ENCODE measurements at regions not wholly inside any gene's neighbourhood (a gene's known extent, or its start where the extent isn't known, plus 50 kb on each side); places are given as distances from the start of the nearest gene placed in this dataset.

- no peak for DNase-seq (ENCODE audit: low read depth)
- H3K36me3 ChIP-seq (ENCODE audit: control insufficient read depth, insufficient read depth, low read length): no peaks in the 10 kb centered on the region
- TF ChIP-seq CTCF (IDR thresholded peaks at IDR 0.05; ENCODE audit: insufficient read depth, low read length, severe bottlenecking): no peak
Measured at GRCh38 chr7:156082048-156083040, 270.1 kb upstream of the SHH start.

GRCh38 chr7:156080596-156080995 lies 268.3 kb upstream of the SHH start:
- TF ChIP-seq CTCF (IDR thresholded peaks at IDR 0.05; ENCODE audit: insufficient read depth, low read length, severe bottlenecking): no peak
- Histone ChIP-seq H3K27me3 (ENCODE audit: control insufficient read depth, insufficient read depth, low read length) (no peaks in the 10 kb centered on the region), H3K4me3 (ENCODE audit: low read depth, low read length) (no peak overlapping the region), H3K36me3 (ENCODE audit: control insufficient read depth, insufficient read depth, low read length) (no peaks in the 10 kb centered on the region)
- no peak for DNase-seq (ENCODE audit: low read depth)
- no peak for FAIRE-seq

More at GRCh38 chr7:156082048-156083040, 270.1 kb upstream of the SHH start:
- no peaks in the 10 kb centered on the region for H3K27me3 ChIP-seq (ENCODE audit: control insufficient read depth, insufficient read depth, low read length)
- H3K4me3 ChIP-seq (ENCODE audit: low read depth, low read length): no peak overlapping the region
- no peak for FAIRE-seq

- Histone ChIP-seq H3K36me3 (ENCODE audit: control insufficient read depth, insufficient read depth, low read length) (no peaks in the 10 kb centered on the region), H3K27me3 (ENCODE audit: control insufficient read depth, insufficient read depth, low read length) (no peaks in the 10 kb centered on the region), H3K4me3 (ENCODE audit: low read depth, low read length) (no peak overlapping the region)
- FAIRE-seq (no peak), DNase-seq (ENCODE audit: low read depth) (no peak)
- TF ChIP-seq CTCF (IDR thresholded peaks at IDR 0.05; ENCODE audit: insufficient read depth, low read length, severe bottlenecking): no peak
Measured at GRCh38 chr7:156080046-156080445, 267.8 kb upstream of the SHH start.

GRCh38 chr7:156079156-156079555 lies 266.9 kb upstream of the SHH start:
- no peak for FAIRE-seq
- TF ChIP-seq CTCF (IDR thresholded peaks at IDR 0.05; ENCODE audit: insufficient read depth, low read length, severe bottlenecking): no peak

GRCh38 chr7:156074982-156075615 lies 262.8 kb upstream of the SHH start:
- no peak for DNase-seq (ENCODE audit: low read depth)
- Histone ChIP-seq H3K27me3 (ENCODE audit: control insufficient read depth, insufficient read depth, low read length) (no peaks in the 10 kb centered on the region), H3K4me3 (ENCODE audit: low read depth, low read length) (no peak overlapping the region), H3K36me3 (ENCODE audit: control insufficient read depth, insufficient read depth, low read length) (no peaks in the 10 kb centered on the region)
- no peak for TF ChIP-seq CTCF (IDR thresholded peaks at IDR 0.05; ENCODE audit: insufficient read depth, low read length, severe bottlenecking)
- no peak for FAIRE-seq

More at GRCh38 chr7:156079156-156079555, 266.9 kb upstream of the SHH start:
- Histone ChIP-seq H3K27me3 (ENCODE audit: control insufficient read depth, insufficient read depth, low read length) (no peaks in the 10 kb centered on the region), H3K36me3 (ENCODE audit: control insufficient read depth, insufficient read depth, low read length) (no peaks in the 10 kb centered on the region), H3K4me3 (ENCODE audit: low read depth, low read length) (no peak overlapping the region)
- no peak for DNase-seq (ENCODE audit: low read depth)

Measured in bronchial epithelial cell (primary cell).